ENCODE measurements at regions not wholly inside any gene's neighbourhood (a gene's known extent, or its start where the extent isn't known, plus 50 kb on each side); places are given as distances from the start of the nearest gene placed in this dataset.

DNA sequence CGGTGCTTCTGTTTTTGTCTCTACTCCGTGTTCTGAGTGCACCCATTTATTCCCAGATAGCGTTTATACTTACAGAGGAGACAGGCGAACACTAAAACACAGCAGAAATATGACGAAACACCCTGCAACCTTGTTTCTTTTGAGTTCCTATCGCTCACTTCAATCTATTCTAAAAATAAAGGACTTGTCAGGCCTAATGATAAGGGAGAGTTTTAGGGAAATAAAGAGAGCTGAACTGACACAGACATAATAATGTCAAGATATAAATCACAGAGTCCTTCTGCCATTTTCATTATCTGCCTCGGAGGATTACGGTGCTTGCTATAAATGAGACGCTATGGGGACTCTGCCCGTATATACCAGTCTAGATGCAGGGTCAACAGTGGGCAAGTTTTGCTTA is 659.7 kb upstream of the SALL3 start:
- no peak for TF ChIP-seq REST (IDR thresholded peaks at IDR 0.05; ENCODE audit: insufficient read depth in 1 of 2, low read depth in 2 of 2, low read length in 2 of 2)
- no peak for TF ChIP-seq POLR2AphosphoS5 (IDR thresholded peaks at IDR 0.05; ENCODE audit: low read depth, low read length)
- TF ChIP-seq TAF1 (IDR thresholded peaks at IDR 0.05; ENCODE audit: borderline replicate concordance, insufficient read depth, low read length): no peak
- no peak for TF ChIP-seq SIN3A (IDR thresholded peaks at IDR 0.05; ENCODE audit: borderline replicate concordance, insufficient read depth, low read length)
- TF ChIP-seq FOXP2 (optimal IDR thresholded peaks at IDR 0.05; ENCODE audit: borderline replicate concordance, extremely low read depth, extremely low read length, insufficient read depth): no peak
